NCI-H2171 treated with DMSO at 0.1 percent for 48 hours (cell line): ENCODE measurements at regions not wholly inside any gene's neighbourhood (a gene's known extent, or its start where the extent isn't known, plus 50 kb on each side); places are given as distances from the start of the nearest gene placed in this dataset.

Source experiments
- DNase-seq: peaks from one replicate; lab custom pipeline; 2025; lab: John Stamatoyannopoulos, UW

DNA sequence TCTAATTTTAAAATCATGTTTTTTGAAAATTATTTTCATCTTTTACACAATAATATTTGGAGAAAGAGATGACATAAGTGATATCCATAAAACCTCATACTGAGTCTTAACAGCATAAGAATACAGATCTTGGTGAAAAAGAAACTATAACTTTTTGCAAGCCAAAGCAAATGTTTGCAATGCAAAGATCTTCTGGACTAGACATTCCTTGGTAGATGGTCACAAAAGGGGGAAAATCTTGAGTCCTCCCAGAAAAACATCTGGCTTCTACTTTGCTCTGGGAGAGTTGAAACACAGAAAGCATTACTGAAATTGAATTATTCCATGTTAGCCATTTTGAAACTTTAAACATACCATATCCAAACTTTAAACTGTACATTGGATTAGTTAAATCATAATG, 308.2 kb downstream of the ANXA1 start:
- DNase-seq, result no peak

- DNase-seq, result no peak
Observed at GRCh38 chr9:73468716-73469115, 317.1 kb downstream of the ANXA1 start.

DNA sequence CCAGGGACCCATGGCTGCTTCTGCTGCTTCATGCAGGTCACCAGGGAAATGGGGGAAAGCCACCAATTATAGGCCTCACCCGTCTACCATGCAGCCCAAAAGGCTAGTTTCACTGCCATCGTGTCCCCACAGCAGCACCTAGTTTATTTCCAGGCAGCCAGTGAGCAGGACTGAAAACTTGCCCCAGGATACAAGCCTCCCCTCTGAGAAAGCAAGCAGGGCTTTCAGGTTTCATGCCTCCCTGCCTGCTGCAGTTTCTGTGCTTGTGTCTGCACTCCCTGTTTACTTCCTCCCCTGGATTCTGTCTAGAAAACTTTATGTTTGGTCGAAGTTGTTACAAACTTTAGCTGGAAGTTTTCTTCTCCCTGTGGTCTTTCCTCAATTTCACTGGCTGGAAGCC, 319.1 kb downstream of the ANXA1 start:
- DNase-seq, result no peak

DNA sequence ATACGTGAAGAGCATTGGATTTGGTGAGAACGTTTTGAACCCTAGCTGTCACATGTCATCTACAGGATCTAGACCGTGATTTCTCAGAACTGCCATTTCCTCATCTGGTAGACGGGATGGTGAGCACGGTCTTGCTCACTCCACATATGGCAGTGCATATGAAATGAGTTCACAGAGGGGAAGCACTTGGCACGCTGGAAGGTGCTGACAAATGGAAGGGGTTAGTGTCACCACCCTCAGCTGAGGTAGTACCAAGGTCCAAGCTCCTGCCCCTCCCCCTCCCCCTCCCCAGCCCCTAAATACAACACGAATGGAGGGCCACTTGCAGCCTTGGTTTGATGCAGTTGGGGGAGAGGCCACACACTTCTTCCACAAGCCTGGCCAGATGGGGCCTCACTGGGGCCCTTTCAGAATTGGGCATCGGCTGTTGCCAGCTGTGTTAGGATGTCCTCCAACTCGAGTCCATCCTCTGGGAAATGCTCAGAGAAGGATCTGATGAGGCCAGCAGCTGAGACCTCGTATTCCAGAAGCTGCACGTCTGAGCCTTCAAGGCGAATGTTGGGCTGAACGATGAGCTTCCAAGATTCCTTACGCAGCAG, 322.4 kb downstream of the ANXA1 start:
- DNase-seq, result no peak

- DNase-seq, result no peak
Observed at GRCh38 chr9:73474625-73475024, 323.0 kb downstream of the ANXA1 start.

DNA sequence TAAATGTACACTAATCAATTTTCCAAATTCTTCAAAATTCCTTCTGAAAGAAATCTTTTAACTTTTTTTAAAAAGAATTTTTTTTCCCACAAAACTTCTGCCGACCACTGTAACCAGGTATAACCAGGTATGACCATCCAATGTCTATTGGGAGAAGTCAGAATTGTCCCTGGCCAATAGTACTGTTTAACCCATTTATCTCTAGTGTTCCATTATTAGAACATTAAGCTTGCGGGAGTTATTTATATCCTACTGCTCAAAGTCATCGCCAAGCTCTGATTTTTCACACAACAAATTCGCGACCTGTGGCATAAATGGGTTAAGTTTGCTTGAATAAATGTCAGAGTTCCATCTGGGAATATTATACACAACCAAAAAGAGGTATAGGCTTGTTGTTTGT, 343.2 kb downstream of the ANXA1 start:
- DNase-seq, result no peak

GRCh38 chr9:73497796-73498195, 346.1 kb downstream of the ANXA1 start:
- DNase-seq, result no peak

DNA sequence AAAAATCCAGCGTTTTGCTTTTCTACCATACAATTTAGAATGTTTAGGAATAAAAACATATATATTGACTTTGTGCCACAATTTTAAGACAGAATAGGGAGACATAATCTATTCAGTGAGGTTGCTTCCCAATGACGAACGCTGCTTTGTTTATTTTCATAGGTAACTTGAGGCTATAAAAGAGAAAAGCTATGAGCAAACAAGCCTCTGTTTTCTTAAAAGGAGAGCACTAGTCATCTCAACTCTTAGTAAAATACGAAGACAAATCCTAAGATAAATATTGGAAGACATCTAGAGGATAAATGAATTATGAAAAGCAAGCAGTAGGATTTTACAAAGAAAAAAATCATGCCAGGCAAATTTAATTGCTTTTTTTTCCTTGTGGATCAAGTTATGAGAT, 363.6 kb downstream of the ANXA1 start:
- no peak for DNase-seq

DNA sequence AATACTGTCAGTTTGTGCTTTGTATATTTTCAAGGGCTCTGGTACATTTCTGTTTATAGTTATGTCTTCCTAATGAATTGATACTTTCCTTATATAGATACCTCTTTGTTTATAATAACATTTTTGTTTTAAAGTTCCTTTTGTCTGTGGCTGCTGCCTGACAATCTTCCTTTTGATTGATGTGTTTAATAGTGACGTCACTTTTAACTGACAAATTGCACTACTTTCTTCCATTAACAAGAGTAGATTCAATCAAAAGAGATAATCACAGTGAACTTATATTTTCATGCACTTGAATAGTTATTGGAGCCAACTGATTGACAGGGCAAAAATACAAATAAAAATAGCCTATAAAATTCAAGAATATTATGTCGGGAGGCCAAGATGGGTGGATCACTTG, 371.7 kb downstream of the ANXA1 start:
- no peak for DNase-seq

DNA sequence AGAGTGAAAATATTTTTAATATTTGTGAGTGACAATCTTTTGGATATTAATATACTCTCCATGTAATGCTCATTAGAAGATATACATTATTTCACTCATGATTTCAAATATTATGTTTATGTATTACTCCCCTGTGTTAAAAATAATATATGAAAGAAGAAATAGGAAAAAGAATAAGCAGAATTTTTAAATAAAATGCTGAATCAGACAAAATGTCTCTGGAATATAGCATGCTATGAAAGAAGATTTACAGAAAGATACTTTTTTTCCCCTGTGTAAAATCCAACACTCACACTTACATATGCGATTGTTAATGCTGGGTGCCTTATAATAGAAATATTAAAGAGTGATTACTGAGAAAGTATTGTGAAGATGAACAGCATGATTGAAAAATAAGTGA, 373.7 kb downstream of the ANXA1 start:
- DNase-seq, result no peak

- no peak for DNase-seq
Observed at GRCh38 chr9:73527521-73527920, 375.9 kb downstream of the ANXA1 start.

- DNase-seq, result no peak
Observed at GRCh38 chr9:73528926-73529325, 377.3 kb downstream of the ANXA1 start.

- DNase-seq, result no peak
Observed at GRCh38 chr9:73529666-73530065, 378.0 kb downstream of the ANXA1 start.

DNA sequence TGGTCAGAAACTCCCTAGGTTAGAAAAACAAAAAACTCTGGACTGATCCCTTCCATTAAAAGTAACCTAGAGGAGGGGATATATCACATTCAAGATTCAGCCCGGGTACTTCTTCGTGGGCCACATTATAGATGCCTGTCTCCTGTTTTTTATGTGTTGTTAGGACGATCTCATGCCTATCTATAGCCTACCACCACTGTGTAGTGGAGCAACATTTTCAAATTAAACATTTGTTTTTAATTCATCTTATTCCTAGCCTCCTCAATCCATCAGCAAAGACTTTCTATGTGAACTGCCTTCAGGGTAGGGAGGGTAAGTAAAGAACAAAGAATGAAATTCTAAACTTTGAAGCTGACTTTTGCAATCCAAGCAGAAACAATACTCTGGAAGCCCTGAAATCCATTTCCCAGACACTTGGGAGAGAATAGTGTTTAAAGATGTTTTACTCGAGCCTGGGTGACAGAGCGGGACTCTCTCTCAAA, 379.4 kb downstream of the ANXA1 start:
- no peak for DNase-seq

DNA sequence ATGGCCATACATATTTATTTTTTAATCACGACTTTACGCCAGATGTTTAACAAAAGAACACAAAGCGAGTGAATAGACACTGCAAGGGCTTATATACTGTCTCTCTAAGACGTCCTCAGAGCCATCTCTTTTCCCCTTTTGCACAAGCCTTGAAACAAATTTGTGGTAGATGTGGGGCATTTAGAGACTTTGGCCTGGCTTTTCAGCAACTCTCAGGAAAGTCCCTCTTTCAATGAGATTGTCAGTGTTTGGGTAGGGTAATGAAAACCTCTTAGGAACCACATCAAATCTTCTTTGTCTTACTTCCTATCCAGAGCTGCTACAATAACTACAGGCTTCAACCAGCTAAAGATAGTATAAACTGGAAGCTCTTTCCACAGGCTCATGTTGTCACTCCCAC, 380.0 kb downstream of the ANXA1 start:
- DNase-seq, result no peak

DNA sequence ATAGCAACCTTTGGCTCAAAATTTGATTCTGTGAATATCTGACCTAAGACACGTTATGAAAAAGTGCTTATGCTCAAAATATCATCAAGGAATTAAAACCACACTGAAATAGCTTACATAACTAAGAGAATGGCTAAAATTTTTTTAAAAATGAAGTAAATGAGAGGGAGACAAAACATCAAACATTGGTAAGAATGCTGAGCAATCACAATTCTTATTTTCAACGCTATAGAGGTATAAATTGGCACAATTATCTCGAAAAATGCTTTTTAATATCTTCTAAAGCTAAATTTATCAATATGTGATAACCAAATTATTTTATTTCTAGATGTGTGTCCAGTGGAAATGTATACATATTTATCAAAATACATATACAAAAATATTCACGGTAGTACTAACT, 381.3 kb downstream of the ANXA1 start:
- no peak for DNase-seq

DNA sequence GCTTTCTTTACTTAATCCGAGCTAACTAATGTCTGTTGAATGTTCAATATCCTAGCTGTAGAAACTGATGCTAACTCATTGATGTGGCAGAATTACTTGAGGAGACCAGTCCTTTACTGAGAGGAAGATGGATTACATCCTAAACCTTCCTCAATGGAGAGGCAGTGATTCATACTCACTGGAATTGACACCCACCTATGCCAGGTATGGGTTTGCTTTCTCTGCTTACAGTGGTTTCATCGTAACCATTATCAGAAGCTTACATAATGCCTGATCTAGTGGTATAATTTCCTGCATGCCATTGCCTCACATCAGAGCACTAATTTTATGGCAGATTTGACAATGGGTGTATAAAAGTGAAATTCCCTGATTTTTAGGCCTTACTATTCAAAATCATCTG, 384.7 kb downstream of the ANXA1 start:
- DNase-seq, result no peak

DNA sequence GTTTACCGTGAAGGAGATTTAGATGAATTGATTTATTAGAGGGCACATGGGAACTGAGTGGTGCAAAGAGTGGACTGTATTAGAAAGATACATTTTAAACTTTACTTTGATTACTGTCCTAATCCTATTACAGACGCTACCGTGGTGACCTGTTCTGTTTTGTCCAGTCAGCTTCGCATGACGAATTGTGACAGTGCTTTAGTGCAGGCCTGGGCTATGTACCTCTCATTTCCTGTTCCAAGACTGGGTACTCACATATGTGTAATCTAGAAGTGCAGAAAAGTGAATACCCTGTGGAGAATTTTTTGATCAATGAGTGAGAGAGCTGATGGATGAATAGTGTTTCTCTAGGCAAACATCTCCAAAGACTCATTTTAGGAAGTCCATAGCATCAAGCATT, 385.9 kb downstream of the ANXA1 start:
- DNase-seq, result no peak

DNA sequence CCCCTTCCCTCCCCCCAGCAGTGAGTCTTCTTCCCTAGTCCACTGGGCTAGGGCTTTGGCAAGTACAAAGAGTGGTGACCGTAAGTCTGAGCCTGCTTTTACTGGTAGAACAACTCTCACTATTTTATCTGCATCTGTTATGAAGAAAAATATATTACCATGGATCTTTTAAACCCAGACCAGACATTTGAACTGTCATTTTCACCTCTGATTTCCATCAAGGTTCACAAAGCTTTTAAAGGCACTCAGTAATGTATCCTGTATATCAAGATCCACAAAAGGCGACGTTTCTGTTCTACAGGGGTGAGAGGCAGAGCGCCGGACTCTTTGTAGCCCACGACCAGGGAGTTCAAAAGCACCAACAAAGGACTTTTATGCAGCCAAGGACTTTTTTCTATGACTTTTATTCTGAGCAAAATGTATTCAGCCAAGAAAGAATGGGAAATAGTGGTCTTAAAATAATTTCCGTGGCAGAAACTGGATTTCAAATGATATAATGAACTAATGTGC, 388.3 kb downstream of the ANXA1 start:
- no peak for DNase-seq

DNA sequence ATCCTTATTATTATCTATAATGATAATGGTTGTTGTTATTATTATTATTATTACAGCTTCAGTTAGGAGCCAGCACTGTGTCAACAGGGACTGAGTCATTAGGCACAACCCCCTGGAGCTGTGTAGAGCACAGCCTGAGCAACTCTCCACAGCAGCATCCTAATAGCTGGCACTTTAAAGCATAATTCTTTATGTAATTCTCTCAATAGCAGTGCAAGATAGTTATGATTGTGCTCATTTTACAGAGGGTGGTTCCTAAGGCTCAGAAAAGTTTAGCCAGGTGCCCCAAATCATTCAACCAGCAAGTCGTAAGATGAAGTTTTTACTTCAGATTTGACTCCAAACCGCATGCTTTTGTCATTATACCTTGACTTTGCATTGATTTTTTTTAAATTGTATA, 390.3 kb downstream of the ANXA1 start:
- no peak for DNase-seq

DNA sequence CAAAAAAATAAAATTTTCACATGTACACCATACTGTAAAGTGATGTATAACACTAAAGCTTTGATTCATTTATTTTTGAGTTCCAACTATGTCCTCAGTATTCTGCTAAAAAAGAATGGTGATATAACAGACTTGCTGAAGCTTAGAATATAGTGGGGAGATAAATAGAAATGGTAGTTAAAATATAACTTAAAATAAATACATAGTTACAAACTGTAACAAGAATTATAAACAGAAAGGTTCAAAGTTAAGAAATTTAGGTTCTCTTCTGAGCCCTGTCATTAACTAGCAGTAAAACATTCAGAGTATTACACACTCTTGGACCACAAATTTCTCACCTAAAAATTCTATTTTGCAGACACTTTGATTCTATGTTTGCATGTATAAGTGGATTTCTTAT, 392.1 kb downstream of the ANXA1 start:
- no peak for DNase-seq

DNA sequence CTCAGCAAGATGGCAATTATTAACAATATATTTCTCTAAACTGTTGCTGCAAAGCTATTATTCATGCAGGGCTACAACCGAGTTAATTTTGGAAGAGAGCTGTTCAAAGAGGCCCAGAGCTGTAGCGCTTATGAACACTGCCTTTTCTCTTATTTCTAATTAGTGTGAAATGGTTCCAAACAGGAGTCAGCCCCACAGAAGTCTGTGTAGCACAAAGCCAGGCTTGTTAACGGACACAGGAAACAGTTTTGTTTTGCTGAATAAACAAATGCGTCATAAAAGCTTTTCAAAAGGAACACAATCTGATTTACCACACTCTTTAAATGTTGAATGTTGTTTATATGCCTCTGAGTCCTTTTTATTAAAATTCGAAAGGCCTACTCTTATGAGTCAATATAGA, 396.5 kb downstream of the ANXA1 start:
- no peak for DNase-seq

DNA sequence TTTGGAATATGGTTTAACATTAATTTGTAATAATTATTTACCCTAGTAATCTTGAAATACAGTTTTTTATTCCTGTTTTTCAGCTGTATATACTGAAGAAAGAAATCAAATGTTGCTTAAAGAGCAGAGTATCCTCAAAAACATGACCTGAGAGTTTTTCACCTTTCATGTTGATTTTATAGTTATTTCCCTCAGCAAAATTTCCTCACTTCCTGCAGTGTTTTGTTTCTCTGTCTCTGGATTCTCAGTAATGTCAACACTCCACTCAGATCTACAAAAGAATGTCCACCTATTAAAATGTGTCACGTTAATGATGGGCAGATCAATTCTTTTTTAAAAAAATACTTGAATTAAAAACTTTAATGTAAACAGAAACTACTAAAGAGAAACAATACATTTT, 398.3 kb downstream of the ANXA1 start:
- no peak for DNase-seq

GRCh38 chr9:73553295-73553694, 401.6 kb downstream of the ANXA1 start:
- no peak for DNase-seq

DNA sequence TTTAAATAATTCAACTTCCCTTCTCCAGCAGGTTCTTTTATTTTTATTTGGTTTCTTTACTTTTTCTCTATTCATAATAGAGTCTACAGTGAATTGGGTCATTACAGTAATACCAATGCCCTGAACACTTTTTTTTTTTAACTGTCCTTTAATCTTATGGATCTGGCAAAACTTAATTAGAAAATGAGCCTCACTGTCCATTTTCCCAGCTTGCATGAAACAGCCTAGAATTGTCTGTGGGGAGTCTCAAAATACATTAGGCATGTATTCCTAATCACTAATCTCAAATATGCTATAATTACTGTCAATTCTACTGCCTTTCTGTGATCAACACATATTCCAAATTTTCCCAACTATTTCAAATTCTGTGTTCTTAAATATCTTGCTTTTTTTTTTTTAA, 406.8 kb downstream of the ANXA1 start:
- DNase-seq, result no peak
